ENCODE measurements at regions not wholly inside any gene's neighbourhood (a gene's known extent, or its start where the extent isn't known, plus 50 kb on each side); places are given as distances from the start of the nearest gene placed in this dataset.
"Not testable (repeated sequence)": the region's sequence is repeated elsewhere in the genome, so short reads cannot be mapped to it uniquely, and the experiment has no call there.

GRCh38 chr14:18656627-18657026 is 55.7 kb downstream of the OR11H12 start:
- Histone ChIP-seq H3K14ac (ENCODE audit: insufficient read depth, low read length) (no peak overlapping the region), H3K56ac (ENCODE audit: insufficient read length, low read depth, low read length) (no peak overlapping the region), H3K9me3 (ENCODE audit: control insufficient read depth, low read depth, low read length) (peaks cover 69% of the 10 kb centered on the region), H2BK5ac (ENCODE audit: insufficient read length, low read length) (no peak overlapping the region), H2AK5ac (ENCODE audit: insufficient read length, low read length) (no peak overlapping the region), H2AFZ (ENCODE audit: low read length) (no peak overlapping the region), H3K4me1 (ENCODE audit: insufficient read depth, low read length) (no peaks in the 10 kb centered on the region), H3K4me2 (ENCODE audit: insufficient read depth, insufficient read length, low read length) (no peak overlapping the region), H3K27me3 (ENCODE audit: insufficient read depth, low read length) (no peaks in the 10 kb centered on the region), H3K18ac (ENCODE audit: insufficient read length, low read depth, low read length) (no peak overlapping the region), H4K20me1 (ENCODE audit: control insufficient read depth, insufficient read depth, insufficient read length) (no peaks in the 10 kb centered on the region), H4K91ac (ENCODE audit: insufficient read length, low read depth, low read length) (no peak overlapping the region), H3K9ac (ENCODE audit: extremely low read depth, insufficient read length, low read length) (no peak overlapping the region), H2BK120ac (ENCODE audit: low read depth, low read length, poor library complexity, severe bottlenecking) (no peak overlapping the region), H4K8ac (replicated peaks; ENCODE audit: insufficient read length, low read depth, low read length) (no peak overlapping the region), H3K23me2 (ENCODE audit: insufficient read length, low read depth, low read length, poor library complexity, severe bottlenecking) (no peaks in the 10 kb centered on the region), H2BK15ac (ENCODE audit: low read depth, low read length) (no peak overlapping the region), H3K79me2 (ENCODE audit: insufficient read depth, low read length) (no peaks in the 10 kb centered on the region), H3K27ac (ENCODE audit: insufficient read length, low read depth, low read length) (no peak overlapping the region), H2BK20ac (ENCODE audit: low read depth, low read length, poor library complexity, severe bottlenecking) (no peak overlapping the region), H3K23ac (ENCODE audit: insufficient read length, low read depth, low read length) (no peak overlapping the region), H3T11ph (ENCODE audit: low read length) (no peak overlapping the region), H3K79me1 (ENCODE audit: insufficient read depth, low read depth, low read length, poor library complexity, severe bottlenecking) (no peaks in the 10 kb centered on the region), H4K5ac (ENCODE audit: insufficient read length, low read depth, low read length) (no peak overlapping the region), H2BK12ac (ENCODE audit: insufficient read length, low read depth, low read length) (no peak overlapping the region), H3K4ac (ENCODE audit: low read depth, low read length) (no peak overlapping the region)
- Mint-ChIP-seq H3K36me3 (ENCODE audit: insufficient read depth in 1 of 3, low read depth in 3 of 3) (peaks cover 11 to 42% (median 23%) of the 10 kb centered on the region in 3 experiments), H3K9me3 (peaks cover 67 to 70% of the 10 kb centered on the region in 2 experiments), H3K27ac (no peak overlapping the region), H3K27me3 (ENCODE audit: low read depth) (peaks cover 12% of the 10 kb centered on the region), H3K4me3 (no peak overlapping the region), H3K4me1 (no peaks in the 10 kb centered on the region)
- TF ChIP-seq CTCF (conservative IDR thresholded peaks at IDR 0.05) = no peak
- no peak for DNase-seq
- WGBS (ENCODE audit: extremely low coverage, insufficient read length, low lambda C conversion rate) = no CpG with 5 or more reads among the region's 3 CpGs

GRCh38 chr14:18659892-18660584 is 59.1 kb downstream of the OR11H12 start:
- not testable (repeated sequence) for H3K4ac ChIP-seq (ENCODE audit: low read depth, low read length); H3K23ac ChIP-seq (ENCODE audit: insufficient read length, low read depth, low read length); H2BK12ac ChIP-seq (ENCODE audit: insufficient read length, low read depth, low read length); H4K91ac ChIP-seq (ENCODE audit: insufficient read length, low read depth, low read length); H3K4me1 ChIP-seq (ENCODE audit: insufficient read depth, low read length); H3K14ac ChIP-seq (ENCODE audit: insufficient read depth, low read length); DNase-seq; H3K79me1 ChIP-seq (ENCODE audit: insufficient read depth, low read depth, low read length, poor library complexity, severe bottlenecking); H3K18ac ChIP-seq (ENCODE audit: insufficient read length, low read depth, low read length); H2AK5ac ChIP-seq (ENCODE audit: insufficient read length, low read length); H3K4me1 Mint-ChIP-seq; H2BK5ac ChIP-seq (ENCODE audit: insufficient read length, low read length); H3K79me2 ChIP-seq (ENCODE audit: insufficient read depth, low read length); H3K56ac ChIP-seq (ENCODE audit: insufficient read length, low read depth, low read length); H3K23me2 ChIP-seq (ENCODE audit: insufficient read length, low read depth, low read length, poor library complexity, severe bottlenecking); H3T11ph ChIP-seq (ENCODE audit: low read length); H2BK20ac ChIP-seq (ENCODE audit: low read depth, low read length, poor library complexity, severe bottlenecking); H4K20me1 ChIP-seq (ENCODE audit: control insufficient read depth, insufficient read depth, insufficient read length); H2AFZ ChIP-seq (ENCODE audit: low read length); H4K5ac ChIP-seq (ENCODE audit: insufficient read length, low read depth, low read length); H2BK15ac ChIP-seq (ENCODE audit: low read depth, low read length); H3K4me2 ChIP-seq (ENCODE audit: insufficient read depth, insufficient read length, low read length); H3K4me3 Mint-ChIP-seq; H3K9ac ChIP-seq (ENCODE audit: extremely low read depth, insufficient read length, low read length); H3K27ac ChIP-seq (ENCODE audit: insufficient read length, low read depth, low read length); H2BK120ac ChIP-seq (ENCODE audit: low read depth, low read length, poor library complexity, severe bottlenecking); H3K27me3 ChIP-seq (ENCODE audit: insufficient read depth, low read length); H3K27ac Mint-ChIP-seq; H4K8ac ChIP-seq (replicated peaks; ENCODE audit: insufficient read length, low read depth, low read length)
- H3K27me3 Mint-ChIP-seq (ENCODE audit: low read depth) = peaks cover 12% of the 10 kb centered on the region
- peaks cover 94% of the 10 kb centered on the region in 2 experiments for H3K9me3 Mint-ChIP-seq
- H3K36me3 Mint-ChIP-seq (ENCODE audit: insufficient read depth in 1 of 3, low read depth in 3 of 3) = peaks cover 15 to 52% (median 35%) of the 10 kb centered on the region in 3 experiments
- peaks cover 77% of the 10 kb centered on the region for H3K9me3 ChIP-seq (ENCODE audit: control insufficient read depth, low read depth, low read length)
- WGBS (ENCODE audit: extremely low coverage, insufficient read length, low lambda C conversion rate) = no CpG with 5 or more reads among the region's 11 CpGs

Data from H9 (cell line).